ENCODE measurements at regions not wholly inside any gene's neighbourhood (a gene's known extent, or its start where the extent isn't known, plus 50 kb on each side); places are given as distances from the start of the nearest gene placed in this dataset.
"Not testable (repeated sequence)": the region's sequence is repeated elsewhere in the genome, so short reads cannot be mapped to it uniquely, and the experiment has no call there.

- no peak for DNase-seq
Measured at GRCh38 chr17:83204230-83204725, 124.9 kb downstream of the METRNL start.

GRCh38 chr17:83204736-83205386 lies 125.5 kb downstream of the METRNL start:
- DNase-seq, result not testable (repeated sequence)

GRCh38 chr17:83205387-83206035 lies 126.1 kb downstream of the METRNL start:
- DNase-seq, result not testable (repeated sequence)

- DNase-seq, result not testable (repeated sequence)
Measured at GRCh38 chr17:83206036-83206394, 126.6 kb downstream of the METRNL start.

GRCh38 chr17:83206819-83207588 lies 127.6 kb downstream of the METRNL start:
- not testable (repeated sequence) for DNase-seq

GRCh38 chr17:83247001-83247400 lies 167.6 kb downstream of the METRNL start:
- not testable (repeated sequence) for DNase-seq
